Activated naive CD4-positive, alpha-beta T cell treated with anti-CD3 and anti-CD28 coated beads, Interleukin-2, amount 50 U/mL, for 72 hours (primary cell): ENCODE measurements at regions not wholly inside any gene's neighbourhood (a gene's known extent, or its start where the extent isn't known, plus 50 kb on each side); places are given as distances from the start of the nearest gene placed in this dataset.
"Not testable (repeated sequence)": the region's sequence is repeated elsewhere in the genome, so short reads cannot be mapped to it uniquely, and the experiment has no call there.

Experiments
- ATAC-seq, 2 donors: fragments of 150-1000 bp; cut with Tn5 transposase; 2 replicates each; pipeline ENCODE4 v1.10.0; 2021; ENCODE audit warnings: mild to moderate bottlenecking in 2 of 2, moderate library complexity in 2 of 2
- DNase-seq, 2 donors: peaks; one replicate each; pipeline ENCODE4 v3.0.0; 2021 to 2022; ENCODE audit warnings: low spot score in 2 of 2
- H3K27ac Mint-ChIP-seq, 2 donors: one replicate each; pipeline ENCODE4 v1.8.0; 2022; ENCODE audit warnings: mild to moderate bottlenecking in 2 of 2, mixed read lengths in 2 of 2
- H3K36me3 Mint-ChIP-seq, 2 donors: one replicate each; pipeline ENCODE4 v1.8.0; 2022; ENCODE audit warnings: mixed read lengths in 2 of 2
- H3K9me3 Mint-ChIP-seq, 2 donors: one replicate each; pipeline ENCODE4 v1.8.0; 2022; ENCODE audit warnings: mixed read lengths in 2 of 2

- H3K9me3 Mint-ChIP-seq, H3K27ac Mint-ChIP-seq, ATAC-seq, H3K36me3 Mint-ChIP-seq, DNase-seq: not testable (repeated sequence)
Measured at GRCh38 chr9:42656789-42657188, 473.3 kb downstream of the SPATA31A6 start.

- H3K9me3 Mint-ChIP-seq, ATAC-seq, H3K36me3 Mint-ChIP-seq, H3K27ac Mint-ChIP-seq, DNase-seq: not testable (repeated sequence)
Measured at GRCh38 chr9:42657496-42657895, 474.0 kb downstream of the SPATA31A6 start.

DNA sequence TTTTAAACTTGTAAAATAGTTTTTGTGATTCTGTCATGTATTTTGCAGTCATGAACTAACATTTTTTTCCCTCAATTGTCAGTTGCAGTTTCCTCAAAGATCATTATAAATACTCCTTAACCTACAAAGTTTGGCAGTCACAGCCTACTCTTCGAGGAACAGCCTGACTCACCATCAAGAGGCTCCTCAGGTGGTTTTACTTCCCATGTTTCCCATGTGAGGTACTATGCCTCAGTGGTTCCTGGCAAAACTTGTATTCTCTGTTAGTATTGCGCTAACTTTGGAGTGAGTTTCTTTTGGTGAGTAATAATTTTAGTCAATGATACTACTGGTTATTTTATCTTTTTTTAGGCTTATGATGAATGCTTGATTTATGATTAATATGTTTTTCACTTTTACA is 513.7 kb downstream of the SPATA31A6 start:
- ATAC-seq, H3K36me3 Mint-ChIP-seq, H3K27ac Mint-ChIP-seq: not testable (repeated sequence)

GRCh38 chr9:42702890-42703289 is 519.4 kb downstream of the SPATA31A6 start:
- not testable (repeated sequence) for H3K36me3 Mint-ChIP-seq, ATAC-seq, H3K27ac Mint-ChIP-seq, DNase-seq
- H3K9me3 Mint-ChIP-seq: peaks cover 0 to 13% of the 10 kb centered on the region in 2 donors

More for the DNA sequence above, 513.7 kb downstream of the SPATA31A6 start:
- not testable (repeated sequence) for DNase-seq, H3K9me3 Mint-ChIP-seq

DNA sequence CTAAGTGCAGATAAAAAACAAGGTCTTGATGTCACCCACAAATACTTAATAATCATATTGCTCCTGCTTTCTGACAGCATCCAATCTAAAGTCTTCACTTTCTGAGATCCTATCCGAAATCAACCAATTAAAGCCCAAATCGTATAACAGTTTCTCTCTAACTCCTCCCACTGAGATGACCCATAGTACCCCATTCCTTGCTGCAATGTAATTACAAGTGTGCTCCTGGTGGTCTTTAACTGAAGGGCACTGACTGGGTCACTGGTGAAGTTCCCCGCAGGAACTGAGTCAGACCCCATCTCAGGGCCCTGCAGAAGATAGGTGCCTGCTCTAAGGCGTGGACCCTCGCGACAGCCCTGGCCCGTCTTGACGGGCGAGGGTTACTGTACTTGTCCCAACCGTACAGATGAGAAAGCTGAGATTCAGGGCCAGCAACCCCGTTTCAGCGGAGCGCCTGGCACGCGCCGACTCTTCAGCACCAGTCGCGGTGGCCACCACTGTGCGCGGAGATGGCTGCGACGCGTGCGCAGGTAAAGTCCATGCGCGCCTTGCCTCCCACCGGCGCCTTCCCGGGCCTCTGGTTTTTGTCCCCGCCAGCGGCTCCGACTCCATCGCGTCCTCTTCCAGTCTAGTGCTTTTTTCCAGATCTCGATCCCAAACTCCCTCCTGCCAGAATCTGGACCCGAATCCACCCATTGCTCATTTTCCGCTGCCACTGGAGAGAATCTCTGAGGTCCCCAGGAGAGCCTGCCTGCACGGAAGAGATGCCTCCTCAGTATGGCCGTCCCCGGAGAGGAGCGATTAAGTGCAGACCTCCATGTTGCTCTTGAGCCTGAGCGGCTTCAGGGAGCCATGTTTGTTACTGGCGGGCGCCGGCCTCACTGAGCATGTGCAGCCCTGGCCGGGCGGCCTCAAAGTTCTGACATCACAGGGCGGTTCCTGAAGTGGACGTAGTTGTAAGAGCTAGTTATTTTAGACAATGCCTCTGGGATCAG is 541.7 kb downstream of the SPATA31A6 start:
- DNase-seq, H3K36me3 Mint-ChIP-seq, H3K9me3 Mint-ChIP-seq, H3K27ac Mint-ChIP-seq, ATAC-seq: not testable (repeated sequence)

DNA sequence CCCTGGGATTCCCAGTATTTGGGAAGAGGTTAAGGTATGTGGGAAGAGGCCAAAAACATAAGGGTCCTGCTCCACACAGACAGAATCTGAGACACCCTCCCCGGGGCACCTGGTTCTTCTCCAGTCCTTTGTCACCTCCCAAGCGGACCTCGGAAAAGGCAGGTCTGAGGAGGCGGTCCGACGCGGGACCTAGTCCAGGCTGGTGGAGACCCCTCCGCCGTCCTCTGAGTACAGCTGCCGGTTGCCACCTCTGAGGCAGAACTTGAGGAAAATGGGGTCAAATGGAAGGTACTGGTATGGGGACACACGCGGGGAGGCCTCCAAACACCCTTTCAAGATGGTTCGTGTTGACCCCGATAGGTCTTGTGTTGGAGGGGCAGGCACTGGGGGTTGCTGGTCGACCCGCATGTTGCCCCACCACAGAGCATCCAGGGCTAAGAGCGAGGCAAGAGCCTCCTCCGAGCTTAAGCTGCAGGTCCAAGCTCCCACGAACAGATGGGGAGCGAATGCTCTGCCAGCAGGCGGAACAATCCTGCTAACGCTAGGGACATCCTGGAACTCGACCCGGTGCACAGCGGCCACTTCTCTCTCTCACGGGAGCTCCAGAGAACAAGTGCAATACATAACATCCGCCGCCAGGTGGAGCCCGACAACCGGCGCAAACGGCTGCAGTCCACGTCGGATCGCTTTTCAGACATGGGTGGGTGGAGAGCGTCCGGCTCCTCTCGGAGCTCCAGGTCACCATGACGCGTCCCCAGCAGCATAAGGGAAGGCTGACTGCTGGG is 559.8 kb downstream of the SPATA31A6 start:
- ATAC-seq, H3K36me3 Mint-ChIP-seq, H3K27ac Mint-ChIP-seq, H3K9me3 Mint-ChIP-seq: not testable (repeated sequence)
- peak; percentile 56 to 69 for DNase-seq

- H3K9me3 Mint-ChIP-seq, DNase-seq, H3K36me3 Mint-ChIP-seq, ATAC-seq, H3K27ac Mint-ChIP-seq: not testable (repeated sequence)
Measured at GRCh38 chr9:42757251-42757650, 573.8 kb downstream of the SPATA31A6 start.

DNA sequence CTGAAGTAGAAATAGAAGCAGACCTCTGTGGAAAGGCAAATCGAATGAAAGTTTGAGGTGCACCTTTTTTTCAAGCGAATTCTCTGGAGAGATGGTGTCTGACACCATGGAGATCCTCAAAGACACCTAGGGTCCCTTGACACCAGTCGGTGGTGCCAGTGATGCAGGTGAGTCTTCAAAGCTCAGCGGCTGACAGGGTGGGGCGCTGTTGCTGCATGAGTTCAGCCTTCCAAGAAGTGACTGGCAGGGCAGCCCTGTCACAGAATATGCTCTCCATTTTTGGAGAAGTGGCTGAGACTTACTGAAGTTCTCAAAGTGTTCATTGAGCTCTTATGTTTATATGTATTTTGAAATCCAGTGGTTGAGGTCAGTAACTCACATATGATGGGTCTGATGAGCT is 575.9 kb downstream of the SPATA31A6 start:
- H3K36me3 Mint-ChIP-seq, ATAC-seq, DNase-seq: not testable (repeated sequence)

DNA sequence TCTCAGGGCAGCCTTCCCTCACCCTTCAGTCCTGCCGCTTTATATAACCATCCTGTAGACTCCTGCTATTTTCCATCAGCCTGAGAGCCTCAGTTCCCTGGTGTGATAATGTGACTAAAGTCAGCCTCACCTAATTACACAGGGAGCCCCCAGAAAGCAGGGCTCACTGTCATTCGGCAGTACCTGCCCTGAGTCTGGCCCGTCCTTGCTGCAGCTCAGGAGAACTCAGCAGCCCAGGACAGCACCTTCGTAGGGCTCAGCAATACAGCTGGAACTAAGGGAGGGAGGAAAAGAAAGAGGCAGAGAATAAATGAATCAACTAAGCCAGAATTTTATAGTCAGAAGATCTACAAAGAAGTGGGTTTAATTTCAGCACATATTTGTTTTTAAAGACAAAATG is 598.7 kb downstream of the SPATA31A6 start:
- not testable (repeated sequence) for H3K36me3 Mint-ChIP-seq, DNase-seq, H3K9me3 Mint-ChIP-seq, H3K27ac Mint-ChIP-seq, ATAC-seq

More for the DNA sequence above, 575.9 kb downstream of the SPATA31A6 start:
- H3K9me3 Mint-ChIP-seq, H3K27ac Mint-ChIP-seq: not testable (repeated sequence)

DNA sequence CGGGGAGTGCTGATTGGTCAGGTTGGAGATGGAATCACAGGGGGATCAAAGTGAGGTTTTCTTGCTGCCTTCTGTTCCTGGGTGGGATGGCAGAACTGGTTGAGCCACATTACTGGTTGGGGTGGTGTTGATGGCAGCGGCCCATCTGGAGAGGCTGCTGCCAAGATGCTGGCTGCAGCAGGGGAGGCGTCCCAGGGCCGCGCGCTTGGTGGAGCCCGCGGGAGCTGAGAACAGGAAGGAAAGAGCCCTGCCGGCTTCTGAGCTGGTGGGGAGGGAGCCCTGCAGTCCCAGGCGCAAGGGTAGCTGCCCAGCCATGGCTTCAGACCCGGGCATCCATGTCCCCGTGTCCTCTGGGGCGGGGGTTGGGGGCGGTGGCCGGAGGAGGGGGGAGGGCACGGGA is 609.3 kb downstream of the SPATA31A6 start:
- not testable (repeated sequence) for DNase-seq, H3K36me3 Mint-ChIP-seq, ATAC-seq, H3K27ac Mint-ChIP-seq, H3K9me3 Mint-ChIP-seq

- ATAC-seq: peak in 1 of 2 donors; percentile 40
- H3K27ac Mint-ChIP-seq, DNase-seq, H3K9me3 Mint-ChIP-seq, H3K36me3 Mint-ChIP-seq: not testable (repeated sequence)
Measured at GRCh38 chr9:42798571-42798970, 615.1 kb downstream of the SPATA31A6 start.

GRCh38 chr9:42802716-42803115 is 619.3 kb downstream of the SPATA31A6 start:
- H3K27ac Mint-ChIP-seq, DNase-seq, H3K36me3 Mint-ChIP-seq, ATAC-seq, H3K9me3 Mint-ChIP-seq: not testable (repeated sequence)

DNA sequence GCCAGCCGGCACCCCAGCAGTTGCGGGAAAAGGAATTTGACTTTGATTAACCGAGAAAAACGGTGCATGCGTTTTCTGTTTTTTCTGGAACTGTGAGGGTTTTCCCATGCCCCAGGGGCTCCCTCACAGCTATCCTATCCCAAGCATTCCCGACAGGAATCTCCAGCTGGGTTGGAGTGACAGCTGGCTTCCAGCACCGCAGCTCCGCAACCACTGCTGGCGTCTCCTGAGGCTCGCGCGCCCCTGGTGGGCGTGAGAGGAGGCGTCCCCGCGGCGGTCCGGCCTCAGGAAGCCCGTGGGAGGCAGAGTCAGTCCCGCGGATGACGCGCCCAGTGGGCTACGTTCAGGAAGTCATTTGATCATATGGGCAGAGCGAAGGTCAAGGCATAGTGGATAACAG is 623.2 kb downstream of the SPATA31A6 start:
- H3K9me3 Mint-ChIP-seq, H3K27ac Mint-ChIP-seq, DNase-seq, ATAC-seq, H3K36me3 Mint-ChIP-seq: not testable (repeated sequence)

DNA sequence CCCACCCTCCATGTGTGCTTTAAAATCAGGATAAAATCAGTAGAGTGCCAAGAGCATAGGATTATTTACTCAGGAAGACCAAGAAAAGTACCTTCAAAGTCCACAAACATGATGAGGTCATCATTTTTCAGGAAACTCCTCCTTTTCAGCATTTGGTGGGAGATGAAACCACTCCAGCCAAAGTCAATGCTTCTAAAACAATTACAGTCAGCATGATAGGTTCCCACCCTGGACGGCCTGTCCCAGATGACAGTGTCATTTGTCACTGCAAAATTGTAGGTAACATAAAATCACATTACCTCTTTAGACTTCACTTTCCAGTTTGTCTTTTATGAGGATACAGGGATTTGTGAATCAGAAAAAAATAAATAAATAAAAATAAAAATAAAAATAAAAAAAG is 638.0 kb downstream of the SPATA31A6 start:
- not testable (repeated sequence) for H3K36me3 Mint-ChIP-seq, DNase-seq, ATAC-seq, H3K9me3 Mint-ChIP-seq, H3K27ac Mint-ChIP-seq

- not testable (repeated sequence) for H3K9me3 Mint-ChIP-seq, DNase-seq, ATAC-seq, H3K36me3 Mint-ChIP-seq, H3K27ac Mint-ChIP-seq
Measured at GRCh38 chr9:42848156-42848555, 664.7 kb downstream of the SPATA31A6 start.

DNA sequence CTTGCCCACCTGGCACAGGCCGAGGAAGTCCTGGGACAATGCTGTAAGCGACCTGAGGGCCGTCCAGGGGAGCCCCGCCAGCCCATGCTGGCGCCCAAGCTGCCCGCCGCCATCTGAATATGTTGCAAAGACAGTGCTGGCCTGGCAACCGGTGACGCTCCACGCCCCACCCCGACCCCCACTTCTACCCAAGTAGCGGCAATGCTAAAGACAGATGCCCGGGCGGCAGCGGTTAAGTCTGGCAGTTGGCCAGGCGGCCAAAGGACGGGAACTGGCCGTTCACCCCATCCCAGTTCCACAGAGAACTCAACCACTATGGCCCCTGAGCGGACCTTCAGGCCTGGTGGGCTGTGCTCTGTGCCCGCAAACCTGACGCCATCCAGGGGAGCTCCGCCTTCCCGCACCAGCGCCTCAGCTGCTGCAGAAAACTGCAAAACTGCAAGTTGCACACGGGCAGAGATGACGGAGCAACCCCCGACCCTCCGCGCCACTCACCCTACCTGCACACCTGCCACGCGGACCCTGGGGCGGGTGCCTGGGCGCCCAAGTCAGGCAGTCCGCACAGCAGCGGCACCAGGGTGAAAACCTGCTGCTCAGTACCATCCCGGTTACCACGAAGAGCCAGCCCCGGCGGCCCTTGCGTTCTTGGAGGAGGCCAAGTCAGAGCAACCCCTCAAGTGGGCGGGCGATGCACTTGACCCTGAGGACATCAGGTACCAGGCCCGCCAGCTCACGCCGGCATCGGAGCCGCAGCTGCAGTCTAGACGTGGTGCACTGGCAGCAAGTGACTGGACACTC is 667.6 kb downstream of the SPATA31A6 start:
- H3K36me3 Mint-ChIP-seq, ATAC-seq, H3K27ac Mint-ChIP-seq, DNase-seq, H3K9me3 Mint-ChIP-seq: not testable (repeated sequence)
